ENCODE measurements at regions not wholly inside any gene's neighbourhood (a gene's known extent, or its start where the extent isn't known, plus 50 kb on each side); places are given as distances from the start of the nearest gene placed in this dataset.
"Not testable (repeated sequence)": the region's sequence is repeated elsewhere in the genome, so short reads cannot be mapped to it uniquely, and the experiment has no call there.

- DNase-seq, result not testable (repeated sequence)
These were observed 155.8 kb upstream of the FAM174A start for GRCh38 chr5:100379254-100379858.

- not testable (repeated sequence) for DNase-seq
These were observed 170.3 kb upstream of the FAM174A start for GRCh38 chr5:100364757-100365478.

DNA sequence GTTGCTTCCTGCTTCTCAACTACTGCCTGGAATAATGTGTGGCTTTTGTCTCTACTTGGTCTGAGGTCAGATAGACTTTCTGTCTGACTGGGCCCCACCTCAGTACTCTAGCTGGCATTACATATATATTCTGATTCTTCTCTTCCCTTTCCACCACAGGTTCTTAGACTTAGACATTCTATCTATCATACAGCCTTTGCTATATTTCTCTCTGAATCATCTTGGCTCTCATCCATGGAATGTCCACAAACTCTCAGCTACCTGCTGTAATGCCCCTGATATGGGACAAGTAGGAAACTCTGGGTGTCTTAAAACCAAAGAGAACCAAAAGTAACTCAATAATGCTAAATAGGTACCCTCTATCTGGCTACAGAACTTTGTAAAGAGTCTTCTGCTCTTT, 170.8 kb upstream of the FAM174A start:
- not testable (repeated sequence) for DNase-seq

- DNase-seq, result not testable (repeated sequence)
These were observed 175.2 kb upstream of the FAM174A start for GRCh38 chr5:100359998-100360397.

- DNase-seq, result peak; percentile 15
These were observed 188.9 kb upstream of the FAM174A start for GRCh38 chr5:100346269-100346668.

DNA sequence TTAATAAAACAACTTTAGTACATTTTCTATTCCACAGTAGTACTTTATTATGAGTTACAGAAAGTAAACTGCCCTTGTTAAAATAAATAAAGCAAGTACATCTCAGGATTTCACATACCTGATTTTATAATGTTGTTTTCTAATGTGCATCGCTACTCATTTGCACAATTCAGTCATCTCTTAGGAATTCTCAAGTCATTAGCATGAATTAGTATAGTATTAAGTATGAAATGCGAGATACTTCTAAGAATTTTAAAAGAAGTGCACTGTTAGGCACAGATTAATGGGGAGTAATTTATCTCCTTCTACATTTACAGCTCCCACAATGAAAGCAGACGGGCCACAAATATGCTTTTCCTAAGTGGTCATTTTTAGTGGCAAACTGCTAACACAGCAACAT, 193.7 kb upstream of the FAM174A start:
- DNase-seq, result not testable (repeated sequence)

- DNase-seq, result no peak
These were observed 212.7 kb upstream of the FAM174A start for GRCh38 chr5:100322483-100322882.

DNA sequence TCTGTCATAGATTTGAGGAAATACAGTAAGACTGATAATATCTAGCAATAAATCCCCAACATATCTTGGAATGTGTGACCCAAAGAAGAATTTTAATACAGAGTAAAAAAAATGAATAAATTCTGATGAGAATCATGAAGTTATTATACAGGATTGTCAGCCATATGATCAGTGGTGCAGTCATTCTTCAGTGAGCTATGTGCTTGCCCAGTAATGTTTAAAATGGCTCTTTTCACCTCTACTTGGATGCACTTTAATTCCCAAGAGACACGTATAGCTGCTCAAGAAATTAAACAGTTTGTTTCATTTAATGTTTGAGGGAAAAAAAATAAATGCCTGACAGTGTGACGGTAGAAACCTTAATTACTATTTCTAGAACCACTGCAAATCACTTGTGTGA, 215.3 kb upstream of the FAM174A start:
- no peak for DNase-seq

- DNase-seq, result no peak
These were observed 221.5 kb upstream of the FAM174A start for GRCh38 chr5:100313657-100314056.

DNA sequence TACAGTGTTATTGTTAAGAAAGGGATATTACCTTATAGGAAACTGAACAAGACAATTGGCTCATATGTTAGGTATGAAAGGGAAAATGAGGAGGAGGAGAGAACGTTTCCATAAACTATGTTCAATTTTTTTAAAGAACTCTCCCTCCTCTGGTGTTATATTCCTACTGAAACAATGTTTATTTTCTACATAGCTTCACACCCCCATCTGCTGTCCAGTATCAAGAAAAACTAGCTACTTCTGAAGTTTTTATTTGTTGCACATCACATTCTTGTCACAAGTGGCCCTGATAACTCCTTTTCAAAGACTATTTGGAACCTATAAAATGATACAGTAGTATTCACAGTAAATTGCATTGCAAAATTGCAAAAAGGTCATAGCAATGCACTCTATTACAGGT, 223.4 kb upstream of the FAM174A start:
- peak; percentile 21 for DNase-seq

- DNase-seq, result no peak
These were observed 229.2 kb upstream of the FAM174A start for GRCh38 chr5:100306000-100306399.

DNA sequence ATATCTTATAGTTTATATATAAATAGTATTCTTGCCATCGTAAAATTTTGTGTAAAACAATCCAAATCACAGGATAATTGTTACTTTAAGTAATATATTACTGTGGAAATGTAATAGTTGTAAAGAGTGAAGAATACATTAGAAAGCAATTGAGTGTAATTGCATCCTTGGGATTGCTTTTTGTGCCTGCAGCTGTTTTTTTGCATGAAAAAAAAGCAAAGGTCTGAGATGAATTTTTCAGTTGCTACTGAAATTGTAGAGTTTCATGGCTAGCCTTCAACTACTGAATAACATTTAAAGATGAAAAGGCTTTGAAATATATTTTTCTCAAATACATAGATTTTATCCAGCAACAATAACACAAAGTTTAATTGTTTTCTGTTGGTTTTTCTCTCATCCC, 232.0 kb upstream of the FAM174A start:
- DNase-seq, result no peak

GRCh38 chr5:100299261-100299660, 235.9 kb upstream of the FAM174A start:
- DNase-seq, result no peak

- DNase-seq, result no peak
These were observed 259.1 kb upstream of the FAM174A start for GRCh38 chr5:100276071-100276470.

GRCh38 chr5:100275631-100276030, 259.5 kb upstream of the FAM174A start:
- no peak for DNase-seq

DNA sequence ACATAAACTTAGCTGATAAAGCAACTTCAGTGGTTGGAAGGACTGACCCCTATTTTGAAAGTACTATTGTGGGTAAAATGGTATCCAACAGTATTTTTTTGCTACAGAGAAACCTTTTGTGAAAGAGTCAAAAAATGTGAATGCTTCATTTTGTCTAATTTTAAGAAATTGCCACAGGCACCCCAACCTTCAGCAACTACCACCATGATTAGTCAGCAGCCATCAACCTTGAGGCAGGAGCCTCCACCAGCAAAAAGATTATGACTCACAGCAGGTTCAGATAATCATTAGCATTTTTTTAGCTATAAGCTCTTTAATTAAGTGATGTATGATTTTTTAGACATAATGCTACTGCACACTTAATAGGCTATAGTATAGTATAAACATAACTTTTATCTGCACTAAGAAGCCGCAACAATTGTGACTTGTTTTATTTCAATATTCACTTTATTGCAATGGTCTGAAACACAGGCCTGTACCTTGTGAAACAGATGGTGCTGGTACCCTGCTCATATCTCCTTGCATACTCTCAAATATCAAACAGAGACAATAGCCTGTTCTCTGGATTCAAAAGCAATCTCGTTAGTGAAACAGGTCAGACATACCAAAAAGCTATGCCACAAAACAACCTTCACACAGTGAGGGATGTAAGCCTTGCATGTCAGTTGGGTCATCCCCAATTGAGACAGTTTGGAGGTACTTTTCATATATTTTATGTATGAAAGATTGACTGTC, 261.2 kb upstream of the FAM174A start:
- DNase-seq, result no peak

GRCh38 chr5:100270023-100270771, 265.0 kb upstream of the FAM174A start:
- DNase-seq, result peak; percentile 17

- DNase-seq, result no peak
These were observed 274.2 kb upstream of the FAM174A start for GRCh38 chr5:100260968-100261367.

DNA sequence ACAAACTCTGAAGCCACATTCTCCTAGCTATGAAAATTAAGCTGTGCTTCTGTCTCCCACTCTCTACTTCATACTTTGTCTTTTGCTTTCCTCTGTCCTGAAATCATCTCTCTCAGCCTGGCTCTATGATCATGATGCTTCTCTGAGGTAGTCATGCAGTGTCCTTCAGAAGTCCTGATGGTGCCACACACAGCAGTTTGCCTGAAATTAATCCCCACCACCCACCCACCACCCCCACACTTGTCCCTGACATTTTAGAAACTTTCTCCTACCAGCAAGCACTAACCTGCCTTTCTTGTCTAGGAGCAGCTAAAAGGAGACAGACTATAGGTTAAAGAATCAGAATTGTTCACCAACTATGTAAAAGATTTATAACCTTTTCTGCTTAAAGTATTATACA, 282.2 kb upstream of the FAM174A start:
- DNase-seq, result no peak

DNA sequence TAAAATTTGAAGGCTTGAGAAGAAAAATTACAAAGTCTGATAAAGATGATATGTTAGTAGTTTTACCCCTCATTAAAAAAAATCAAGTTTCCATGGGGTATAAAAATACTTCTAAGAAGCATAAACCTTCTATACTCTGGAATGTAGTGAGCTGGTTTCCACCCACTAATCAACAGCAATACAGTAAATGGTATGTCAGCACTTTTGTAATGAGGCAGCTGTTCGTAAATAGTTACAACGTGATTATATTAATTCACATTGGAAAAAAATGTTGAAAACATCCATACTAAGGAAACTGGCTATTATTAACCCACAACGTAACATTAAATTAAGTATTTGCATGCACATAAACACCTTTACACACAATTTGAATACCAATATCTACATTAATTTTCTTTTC, 283.1 kb upstream of the FAM174A start:
- no peak for DNase-seq

GRCh38 chr5:100249884-100250269, 285.3 kb upstream of the FAM174A start:
- no peak for DNase-seq

GRCh38 chr5:100249211-100249883, 285.8 kb upstream of the FAM174A start:
- DNase-seq, result no peak

Data from renal pelvis (tissue), 1 donor.